A549 (cell line): ENCODE measurements at regions not wholly inside any gene's neighbourhood (a gene's known extent, or its start where the extent isn't known, plus 50 kb on each side); places are given as distances from the start of the nearest gene placed in this dataset.
"Not testable (repeated sequence)": the region's sequence is repeated elsewhere in the genome, so short reads cannot be mapped to it uniquely, and the experiment has no call there.

Experiments
- ATAC-seq, 2 experiments: fragments of 200-7000 bp in 1 of 2; fragments of >200 bp in 1 of 2; cut with Nextera tagmentation in 1 of 2; cut with Tn5 transposase in 1 of 2; 3 replicates each; pipeline versions ENCODE4 v1.8.0 to v1.9.1; 2018 to 2020; ENCODE audit warnings: mild to moderate bottlenecking in 1 of 2, moderate library complexity in 1 of 2
- CTCF ChIA-PET: fragments of 300-600 bp; sonication (Branson Sonifier 250); formaldehyde crosslinking; extraction: SDS; loops from one replicate; lab custom pipeline; 2021; ENCODE audit warnings: antibody characterized with exemption, inconsistent platforms; lab: Yijun Ruan, JAX
- POLR2A ChIA-PET: fragments of 350-600 bp; formaldehyde crosslinking; extraction: SDS; loops from one replicate; lab custom pipeline; 2021; ENCODE audit warnings: antibody characterized with exemption, inconsistent platforms; lab: Yijun Ruan, JAX
- DNase-seq, 2 experiments: peaks; one replicate each; pipeline versions ENCODE4 v3.0.0 to v3.0.0-alpha.2; 2011 to 2016; ENCODE audit warnings: low read depth in 1 of 2, low spot score in 1 of 2
- FAIRE-seq: peaks from 2 replicates; lab custom pipeline; 2011; peaks lifted over from hg19 to GRCh38; lab: Jason Lieb, UNC
- H3K27ac ChIP-seq, 2 experiments: fragments of >200 bp; sonication (Bioruptor Twin); formaldehyde crosslinking; 3 replicates each; pipeline ENCODE4 v1.5.1; 2016 to 2017
- H3K4me1 ChIP-seq: fragments of >200 bp; sonication (Bioruptor Twin); formaldehyde crosslinking; 3 replicates; pipeline ENCODE4 v1.6.1; 2016
- H3K4me2 ChIP-seq: fragments of >200 bp; sonication (Bioruptor Twin); formaldehyde crosslinking; 3 replicates; pipeline ENCODE4 v1.6.1; 2016
- H3K4me3 ChIP-seq: fragments of >200 bp; sonication (Bioruptor Twin); formaldehyde crosslinking; 3 replicates; pipeline ENCODE4 v1.5.1; 2016
- H3K9me3 ChIP-seq: fragments of >200 bp; sonication (Bioruptor Twin); formaldehyde crosslinking; 3 replicates; pipeline ENCODE4 v1.6.1; 2016
- CBX2 ChIP-seq: fragments of 200-600 bp; sonication (generic); IDR thresholded peaks from 2 replicates; pipeline ENCODE4 v1.6.1; 2016; ENCODE audit warnings: low read depth, mild to moderate bottlenecking, borderline replicate concordance
- WGBS: methylation state at CpG from one replicate; pipeline ENCODE4 v1.1.6; 2017; ENCODE audit errors: missing lambda C conversion rate; 5-methylcytosine and 5-hydroxymethylcytosine counted together

GRCh38 chr6:57974653-57975052, 657.2 kb downstream of the PRIM2 start:
- ChIA-PET POLR2A (no interaction called here), CTCF (no interaction called here)
- FAIRE-seq (no peak), ATAC-seq (no peak)
- Histone ChIP-seq H3K27ac (no peak overlapping the region), H3K4me3 (no peak overlapping the region), H3K9me3 (no peaks in the 10 kb centered on the region)
- TF ChIP-seq CBX2, result no peak
- TF ChIP-seq, all 56 proteins: peak for 0
- Histone ChIP-seq H3K4me1 (no peaks in the 10 kb centered on the region), H3K4me2 (no peak overlapping the region)
- 7% methylated on average over 3 of the region's 7 CpGs for WGBS
- no peak for DNase-seq

- DNase-seq, H3K9me3 ChIP-seq, H3K4me1 ChIP-seq, H3K4me3 ChIP-seq, POLR2A ChIA-PET, CTCF ChIA-PET, ATAC-seq, H3K27ac ChIP-seq, H3K4me2 ChIP-seq, FAIRE-seq: not testable (repeated sequence)
- 65% methylated on average over 7 of the region's 10 CpGs for WGBS
Observed at GRCh38 chr6:57975127-57975526, 657.7 kb downstream of the PRIM2 start.

GRCh38 chr6:57976371-57976770, 658.9 kb downstream of the PRIM2 start:
- H3K9me3 ChIP-seq, DNase-seq, FAIRE-seq, CTCF ChIA-PET, H3K4me1 ChIP-seq, H3K4me2 ChIP-seq, H3K27ac ChIP-seq, ATAC-seq, H3K4me3 ChIP-seq, POLR2A ChIA-PET: not testable (repeated sequence)
- 0% methylated on average over 1 of the region's 1 CpG for WGBS

- H3K4me2 ChIP-seq, FAIRE-seq, ATAC-seq, H3K4me3 ChIP-seq, H3K27ac ChIP-seq, H3K4me1 ChIP-seq, CTCF ChIA-PET, H3K9me3 ChIP-seq, POLR2A ChIA-PET, DNase-seq: not testable (repeated sequence)
- 0% methylated on average over 1 of the region's 1 CpG for WGBS
Observed at GRCh38 chr6:57983603-57984002, 666.2 kb downstream of the PRIM2 start.

GRCh38 chr6:57984575-57984974, 667.1 kb downstream of the PRIM2 start:
- H3K27ac ChIP-seq, ATAC-seq, DNase-seq, FAIRE-seq, H3K4me1 ChIP-seq, H3K9me3 ChIP-seq, CTCF ChIA-PET, H3K4me2 ChIP-seq, POLR2A ChIA-PET, H3K4me3 ChIP-seq: not testable (repeated sequence)
- WGBS, result 36% methylated on average over 3 of the region's 3 CpGs

GRCh38 chr6:57985734-57986133, 668.3 kb downstream of the PRIM2 start:
- not testable (repeated sequence) for FAIRE-seq, ATAC-seq

GRCh38 chr6:57986584-57986983, 669.2 kb downstream of the PRIM2 start:
- POLR2A ChIA-PET, H3K27ac ChIP-seq, H3K4me1 ChIP-seq, H3K9me3 ChIP-seq, H3K4me3 ChIP-seq, ATAC-seq, DNase-seq, FAIRE-seq, H3K4me2 ChIP-seq, CTCF ChIA-PET: not testable (repeated sequence)
- 20% methylated on average over 2 of the region's 2 CpGs for WGBS

More at GRCh38 chr6:57985734-57986133, 668.3 kb downstream of the PRIM2 start:
- DNase-seq, POLR2A ChIA-PET, H3K4me2 ChIP-seq, H3K27ac ChIP-seq, H3K4me1 ChIP-seq, CTCF ChIA-PET, H3K4me3 ChIP-seq, H3K9me3 ChIP-seq: not testable (repeated sequence)
- WGBS, result 12% methylated on average over 4 of the region's 4 CpGs

- not testable (repeated sequence) for FAIRE-seq, ATAC-seq, H3K4me1 ChIP-seq
Observed at GRCh38 chr6:57989520-57990080, 672.2 kb downstream of the PRIM2 start.

GRCh38 chr6:57998858-57999619, 681.6 kb downstream of the PRIM2 start:
- H3K27ac ChIP-seq, H3K4me1 ChIP-seq, H3K4me3 ChIP-seq, CTCF ChIA-PET, FAIRE-seq, DNase-seq, H3K4me2 ChIP-seq, POLR2A ChIA-PET, H3K9me3 ChIP-seq, ATAC-seq: not testable (repeated sequence)
- WGBS, result 2% methylated on average over 6 of the region's 6 CpGs

More at GRCh38 chr6:57989520-57990080, 672.2 kb downstream of the PRIM2 start:
- H3K4me3 ChIP-seq, DNase-seq, H3K27ac ChIP-seq, CTCF ChIA-PET, POLR2A ChIA-PET, H3K4me2 ChIP-seq, H3K9me3 ChIP-seq: not testable (repeated sequence)
- 23% methylated on average over 2 of the region's 2 CpGs for WGBS

- DNase-seq, ATAC-seq, H3K4me3 ChIP-seq, H3K4me2 ChIP-seq, FAIRE-seq, CTCF ChIA-PET, H3K9me3 ChIP-seq, H3K4me1 ChIP-seq, H3K27ac ChIP-seq, POLR2A ChIA-PET: not testable (repeated sequence)
- WGBS, result 1% methylated on average over 6 of the region's 6 CpGs
Observed at GRCh38 chr6:58000233-58000632, 682.8 kb downstream of the PRIM2 start.
